GM12878 (cell line): ENCODE measurements at regions not wholly inside any gene's neighbourhood (a gene's known extent, or its start where the extent isn't known, plus 50 kb on each side); places are given as distances from the start of the nearest gene placed in this dataset.

Experiments used
- CREM ChIP-seq: IDR thresholded peaks from 2 replicates; pipeline ENCODE4 v1.6.1; 2014; ENCODE audit warnings: antibody characterized with exemption, low read depth
- CTCF ChIP-seq, 3 experiments: IDR thresholded peaks in 2 of 3; conservative IDR thresholded peaks in 1 of 3; 2 replicates each; pipeline ENCODE4 v1.5.1; 2011; ENCODE audit warnings: low read depth in 3 of 3, low read length in 3 of 3, mild to moderate bottlenecking in 3 of 3, control low read depth in 2 of 3, moderate library complexity in 2 of 3, inconsistent platforms in 1 of 3, mixed read lengths in 1 of 3; ENCODE audit not compliant: control insufficient read depth in 2 of 3, insufficient read depth in 1 of 3; ENCODE audit errors: extremely low read depth in 1 of 3
- EED ChIP-seq: sonication (generic); IDR thresholded peaks from 2 replicates; pipeline ENCODE4 v1.6.1; 2016; ENCODE audit warnings: antibody characterized with exemption, low read depth
- EZH2 ChIP-seq: IDR thresholded peaks from 2 replicates; pipeline ENCODE4 v1.6.1; 2012; ENCODE audit warnings: low read depth, mild to moderate bottlenecking, control low read depth, inconsistent platforms, low read length, borderline replicate concordance; ENCODE audit not compliant: control insufficient read depth
- FOXM1 ChIP-seq: IDR thresholded peaks from 2 replicates; pipeline ENCODE4 v1.6.1; 2012; ENCODE audit warnings: low read depth, mild to moderate bottlenecking, inconsistent platforms, low read length, moderate library complexity
- GATAD2B ChIP-seq: fragments of 450-650 bp; conservative IDR thresholded peaks from 2 replicates; pipeline ENCODE4 v1.6.1; 2017; ENCODE audit warnings: low read depth, mild to moderate bottlenecking, moderate library complexity
- MYC ChIP-seq: IDR thresholded peaks from 2 replicates; pipeline ENCODE4 v1.6.1; 2011; ENCODE audit warnings: mild to moderate bottlenecking, low read length, moderate library complexity, inconsistent platforms; ENCODE audit not compliant: insufficient read depth, insufficient replicate concordance, insufficient read length, severe bottlenecking
- REST ChIP-seq: IDR thresholded peaks from 2 replicates; pipeline ENCODE4 v1.6.1; 2012; ENCODE audit warnings: mild to moderate bottlenecking, low read depth, low read length
- SUZ12 ChIP-seq: fragments of 200-600 bp; sonication (generic); IDR thresholded peaks from one replicate; pipeline ENCODE4 v1.6.1; 2018; ENCODE audit warnings: antibody characterized with exemption, mild to moderate bottlenecking; ENCODE audit not compliant: unreplicated experiment
- USF2 ChIP-seq: IDR thresholded peaks from 2 replicates; pipeline ENCODE4 v1.6.1; 2011; ENCODE audit warnings: low read depth, low read length, improper control_type of control experiment, borderline replicate concordance
- YY1 ChIP-seq: IDR thresholded peaks from 2 replicates; pipeline ENCODE4 v1.6.1; 2011; ENCODE audit warnings: low read depth, mild to moderate bottlenecking, low read length
- TF ChIP-seq, protein P1 (sequence below): fragments of 450-650 bp; IDR thresholded peaks from 2 replicates; pipeline ENCODE4 v1.6.1; 2017; ENCODE audit warnings: antibody characterized with exemption, mild to moderate bottlenecking, moderate library complexity

- TF ChIP-seq CTCF (IDR thresholded peaks at IDR 0.05 in 2 of 3, conservative IDR thresholded peaks at IDR 0.05 in 1 of 3; ENCODE audit: control insufficient read depth in 2 of 3, extremely low read depth in 1 of 3, insufficient read depth in 1 of 3, low read depth in 3 of 3, low read length in 3 of 3), result no peak
- TF ChIP-seq YY1, result no peak
- TF ChIP-seq EZH2, result no peak
- TF ChIP-seq GATAD2B, result no peak
- no peak for TF ChIP-seq REST
- no peak for TF ChIP-seq CREM
- no peak for TF ChIP-seq EED
- no peak for TF ChIP-seq SUZ12
- no peak for TF ChIP-seq USF2
- TF ChIP-seq MYC, result no peak
- no peak for TF ChIP-seq FOXM1
- TF ChIP-seq, protein P1, sequence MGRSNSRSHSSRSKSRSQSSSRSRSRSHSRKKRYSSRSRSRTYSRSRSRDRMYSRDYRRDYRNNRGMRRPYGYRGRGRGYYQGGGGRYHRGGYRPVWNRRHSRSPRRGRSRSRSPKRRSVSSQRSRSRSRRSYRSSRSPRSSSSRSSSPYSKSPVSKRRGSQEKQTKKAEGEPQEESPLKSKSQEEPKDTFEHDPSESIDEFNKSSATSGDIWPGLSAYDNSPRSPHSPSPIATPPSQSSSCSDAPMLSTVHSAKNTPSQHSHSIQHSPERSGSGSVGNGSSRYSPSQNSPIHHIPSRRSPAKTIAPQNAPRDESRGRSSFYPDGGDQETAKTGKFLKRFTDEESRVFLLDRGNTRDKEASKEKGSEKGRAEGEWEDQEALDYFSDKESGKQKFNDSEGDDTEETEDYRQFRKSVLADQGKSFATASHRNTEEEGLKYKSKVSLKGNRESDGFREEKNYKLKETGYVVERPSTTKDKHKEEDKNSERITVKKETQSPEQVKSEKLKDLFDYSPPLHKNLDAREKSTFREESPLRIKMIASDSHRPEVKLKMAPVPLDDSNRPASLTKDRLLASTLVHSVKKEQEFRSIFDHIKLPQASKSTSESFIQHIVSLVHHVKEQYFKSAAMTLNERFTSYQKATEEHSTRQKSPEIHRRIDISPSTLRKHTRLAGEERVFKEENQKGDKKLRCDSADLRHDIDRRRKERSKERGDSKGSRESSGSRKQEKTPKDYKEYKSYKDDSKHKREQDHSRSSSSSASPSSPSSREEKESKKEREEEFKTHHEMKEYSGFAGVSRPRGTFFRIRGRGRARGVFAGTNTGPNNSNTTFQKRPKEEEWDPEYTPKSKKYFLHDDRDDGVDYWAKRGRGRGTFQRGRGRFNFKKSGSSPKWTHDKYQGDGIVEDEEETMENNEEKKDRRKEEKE, result no peak
Measured at GRCh38 chr1:22258698-22259097, 115.8 kb upstream of the WNT4 start.
